ENCODE measurements at regions not wholly inside any gene's neighbourhood (a gene's known extent, or its start where the extent isn't known, plus 50 kb on each side); places are given as distances from the start of the nearest gene placed in this dataset.
"Not testable (repeated sequence)": the region's sequence is repeated elsewhere in the genome, so short reads cannot be mapped to it uniquely, and the experiment has no call there.

DNA sequence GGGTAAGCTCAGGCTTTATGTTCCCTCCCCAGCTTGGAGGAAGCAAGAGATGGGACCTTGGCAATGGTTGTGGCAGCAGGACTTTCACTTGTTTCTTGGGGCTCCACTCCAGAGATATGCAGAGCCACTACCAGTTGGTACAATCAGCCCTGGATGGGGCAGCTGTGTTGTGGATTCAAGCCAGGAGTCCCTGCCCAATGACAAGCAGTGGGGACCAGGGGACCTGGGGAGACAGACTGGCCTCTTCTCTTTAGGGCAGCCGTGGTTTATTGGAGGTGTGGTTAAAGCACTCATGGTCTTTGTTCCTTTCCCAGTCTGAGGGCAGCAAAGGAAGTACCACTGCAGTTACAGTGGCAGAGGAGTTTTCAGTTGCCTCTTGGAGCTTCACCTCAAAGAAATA is 856.1 kb downstream of the TTLL7 start:
- TF ChIP-seq, protein P1, sequence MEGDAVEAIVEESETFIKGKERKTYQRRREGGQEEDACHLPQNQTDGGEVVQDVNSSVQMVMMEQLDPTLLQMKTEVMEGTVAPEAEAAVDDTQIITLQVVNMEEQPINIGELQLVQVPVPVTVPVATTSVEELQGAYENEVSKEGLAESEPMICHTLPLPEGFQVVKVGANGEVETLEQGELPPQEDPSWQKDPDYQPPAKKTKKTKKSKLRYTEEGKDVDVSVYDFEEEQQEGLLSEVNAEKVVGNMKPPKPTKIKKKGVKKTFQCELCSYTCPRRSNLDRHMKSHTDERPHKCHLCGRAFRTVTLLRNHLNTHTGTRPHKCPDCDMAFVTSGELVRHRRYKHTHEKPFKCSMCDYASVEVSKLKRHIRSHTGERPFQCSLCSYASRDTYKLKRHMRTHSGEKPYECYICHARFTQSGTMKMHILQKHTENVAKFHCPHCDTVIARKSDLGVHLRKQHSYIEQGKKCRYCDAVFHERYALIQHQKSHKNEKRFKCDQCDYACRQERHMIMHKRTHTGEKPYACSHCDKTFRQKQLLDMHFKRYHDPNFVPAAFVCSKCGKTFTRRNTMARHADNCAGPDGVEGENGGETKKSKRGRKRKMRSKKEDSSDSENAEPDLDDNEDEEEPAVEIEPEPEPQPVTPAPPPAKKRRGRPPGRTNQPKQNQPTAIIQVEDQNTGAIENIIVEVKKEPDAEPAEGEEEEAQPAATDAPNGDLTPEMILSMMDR (IDR thresholded peaks at IDR 0.05): not testable (repeated sequence)
- TF ChIP-seq EZH2, EZH2phosphoT487 (IDR thresholded peaks at IDR 0.05): not testable (repeated sequence)
